ENCODE measurements at regions not wholly inside any gene's neighbourhood (a gene's known extent, or its start where the extent isn't known, plus 50 kb on each side); places are given as distances from the start of the nearest gene placed in this dataset.

- no peaks in the 10 kb centered on the region; the same call in 1 of the 2 replicates for H4K20me1 ChIP-seq (ENCODE audit: insufficient read depth, low read length)
- peak; percentile 99 for TF ChIP-seq ATF7 (IDR thresholded peaks at IDR 0.05)
- no peak for TF ChIP-seq ATF7 (CRISPR knock-in tag; IDR thresholded peaks at IDR 0.05)
- no peak for TF ChIP-seq HOXA7 (CRISPR knock-in tag; IDR thresholded peaks at IDR 0.05)
- peak; percentile 98 for TF ChIP-seq CREB1 (IDR thresholded peaks at IDR 0.05)
- TF ChIP-seq CREB1 (CRISPR knock-in tag; IDR thresholded peaks at IDR 0.05), result no peak
- no TSS peak for BruUV-seq (replicated peaks)
- no peak overlapping the region for H2AFZ ChIP-seq (ENCODE audit: low read length)
- ChIA-PET CTCF (ENCODE audit: low intra/inter-chr PET ratio, low total read pairs) (no interaction called here), POLR2A (no interaction called here)
- intact Hi-C loops (cut with micrococcal nuclease; ENCODE audit: unreplicated experiment) (no loop called here), in situ Hi-C loops (cut with HindIII; ENCODE audit: extremely low pct_ligation_motif_present, low pct_unique_long_range_greater_than_20kb) (no loop called here)
- H3K4me2 ChIP-seq (ENCODE audit: low read depth, low read length), result no peak overlapping the region
- H3K27ac ChIP-seq (ENCODE audit: extremely low read length, insufficient read depth, low read length), result no peak overlapping the region
- H3K79me2 ChIP-seq (ENCODE audit: insufficient read depth, low read length), result no peaks in the 10 kb centered on the region
- DNase-seq (ENCODE audit: low spot score), result no peak
- no peaks in the 10 kb centered on the region; a peak in 1 of 5 replicates for H3K27me3 ChIP-seq (ENCODE audit: control insufficient read depth in 1 of 2, insufficient read depth in 2 of 2, low read length in 2 of 2)
- no peak for ATAC-seq
- H3K9me3 ChIP-seq (ENCODE audit: low read length), result no peaks in the 10 kb centered on the region
- H3K4me1 ChIP-seq (ENCODE audit: insufficient read depth, low read length), result no peaks in the 10 kb centered on the region
- H3K9ac ChIP-seq (ENCODE audit: insufficient read depth, low read depth, low read length), result no peak overlapping the region
- FAIRE-seq, result no peak
- H3K36me3 ChIP-seq (replicated peaks in 1 of 2; ENCODE audit: control insufficient read depth in 1 of 2, insufficient read depth in 2 of 2, low read length in 2 of 2), result no peaks in the 10 kb centered on the region
- 14% methylated on average over 7 of the region's 7 CpGs for WGBS (ENCODE audit: low lambda C conversion rate)
- no peak overlapping the region for H3K4me3 ChIP-seq (replicated peaks in 1 of 3; ENCODE audit: insufficient read depth in 1 of 3, low read depth in 2 of 3, low read length in 3 of 3)
These were observed 325.6 kb upstream of the TNP1 start for GRCh38 chr2:217185265-217185995.

GRCh38 chr2:217184242-217184641 lies 324.4 kb upstream of the TNP1 start:
- no peak for DNase-seq (ENCODE audit: low spot score)
- ChIA-PET POLR2A (no interaction called here), CTCF (ENCODE audit: low intra/inter-chr PET ratio, low total read pairs) (no interaction called here)
- 22% methylated on average over 2 of the region's 2 CpGs for WGBS (ENCODE audit: low lambda C conversion rate)
- Histone ChIP-seq H3K4me1 (ENCODE audit: insufficient read depth, low read length) (no peaks in the 10 kb centered on the region), H3K27ac (ENCODE audit: extremely low read length, insufficient read depth, low read length) (no peak overlapping the region), H3K9me3 (ENCODE audit: low read length) (no peaks in the 10 kb centered on the region), H3K4me2 (ENCODE audit: low read depth, low read length) (no peak overlapping the region), H2AFZ (ENCODE audit: low read length) (no peak overlapping the region), H4K20me1 (ENCODE audit: insufficient read depth, low read length) (no peaks in the 10 kb centered on the region; the same call in 1 of the 2 replicates), H3K79me2 (ENCODE audit: insufficient read depth, low read length) (no peaks in the 10 kb centered on the region), H3K36me3 (replicated peaks in 1 of 2; ENCODE audit: control insufficient read depth in 1 of 2, insufficient read depth in 2 of 2, low read length in 2 of 2) (no peaks in the 10 kb centered on the region), H3K27me3 (ENCODE audit: control insufficient read depth in 1 of 2, insufficient read depth in 2 of 2, low read length in 2 of 2) (no peaks in the 10 kb centered on the region; a peak in 1 of 5 replicates), H3K4me3 (replicated peaks in 1 of 3; ENCODE audit: insufficient read depth in 1 of 3, low read depth in 2 of 3, low read length in 3 of 3) (no peak overlapping the region), H3K9ac (ENCODE audit: insufficient read depth, low read depth, low read length) (no peak overlapping the region)
- no peak for ATAC-seq
- FAIRE-seq, result no peak
- intact Hi-C loops (cut with micrococcal nuclease; ENCODE audit: unreplicated experiment), result no loop called here
- BruUV-seq (replicated peaks), result no TSS peak
- TF ChIP-seq CREB3 (CRISPR knock-in tag; IDR thresholded peaks at IDR 0.05), result no peak
- no peak for TF ChIP-seq ZNF724P (CRISPR knock-in tag; IDR thresholded peaks at IDR 0.05; ENCODE audit: borderline replicate concordance)
- no peak for TF ChIP-seq REXO4 (CRISPR knock-in tag; IDR thresholded peaks at IDR 0.05; ENCODE audit: borderline replicate concordance)
- no peak for TF ChIP-seq ZNF18 (CRISPR knock-in tag; IDR thresholded peaks at IDR 0.05; ENCODE audit: insufficient replicate concordance)
- no peak for TF ChIP-seq PBX3 (CRISPR knock-in tag; IDR thresholded peaks at IDR 0.05; ENCODE audit: borderline replicate concordance)
- no peak for TF ChIP-seq TCF7L2 (IDR thresholded peaks at IDR 0.05; ENCODE audit: low read depth, low read length)
- TF ChIP-seq EP300 (IDR thresholded peaks at IDR 0.05; ENCODE audit: low read depth in 2 of 2, low read length in 2 of 2), result no peak
- no peak for TF ChIP-seq EP300 (CRISPR knock-in tag; IDR thresholded peaks at IDR 0.05; ENCODE audit: borderline replicate concordance)
- no peak for TF ChIP-seq CCDC6 (CRISPR knock-in tag; IDR thresholded peaks at IDR 0.05)
- no peak for TF ChIP-seq CENPBD1 (CRISPR knock-in tag; IDR thresholded peaks at IDR 0.05; ENCODE audit: borderline replicate concordance, low read depth)
- in situ Hi-C loops (cut with HindIII; ENCODE audit: extremely low pct_ligation_motif_present, low pct_unique_long_range_greater_than_20kb), result no loop called here
